H1 (cell line): ENCODE measurements at regions not wholly inside any gene's neighbourhood (a gene's known extent, or its start where the extent isn't known, plus 50 kb on each side); places are given as distances from the start of the nearest gene placed in this dataset.

ENCODE experiments used
- BRCA1 ChIP-seq: IDR thresholded peaks from 2 replicates; pipeline ENCODE4 v1.6.1; 2012; ENCODE audit warnings: low read depth, low read length, improper control_type of control experiment
- HDAC2 ChIP-seq, 2 experiments: fragments of 300-600 bp in 1 of 2; sonication (generic) in 1 of 2; IDR thresholded peaks; 2 replicates each; pipeline ENCODE4 v1.6.1; 2011 to 2012; ENCODE audit warnings: low read depth in 2 of 2, low read length in 2 of 2, mild to moderate bottlenecking in 2 of 2, moderate library complexity in 2 of 2, borderline replicate concordance in 1 of 2, inconsistent platforms in 1 of 2
- RFX5 ChIP-seq: IDR thresholded peaks from 2 replicates; pipeline ENCODE4 v1.6.1; 2011; ENCODE audit warnings: low read depth, low read length, improper control_type of control experiment, borderline replicate concordance
- SRF ChIP-seq: IDR thresholded peaks from 2 replicates; pipeline ENCODE4 v1.6.1; 2011; ENCODE audit warnings: mild to moderate bottlenecking, low read depth, low read length, moderate library complexity

DNA sequence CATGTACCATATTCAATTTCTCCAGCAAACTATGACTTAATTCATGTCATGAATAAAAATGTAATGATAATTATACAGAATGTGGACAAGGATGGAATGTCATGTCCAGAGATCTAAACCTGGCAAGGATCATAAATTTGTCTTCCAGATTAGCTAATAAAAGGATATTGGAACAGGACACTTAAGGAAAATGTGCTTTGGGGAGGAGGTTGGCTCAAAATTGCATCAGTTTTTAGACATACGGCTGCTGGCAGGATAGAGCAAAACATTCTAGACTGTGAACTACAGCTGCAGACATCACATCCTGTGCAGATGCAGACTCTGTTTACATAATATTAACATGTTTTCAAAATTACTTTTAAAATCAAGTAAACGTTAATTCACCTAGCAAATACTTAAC lies 248.4 kb downstream of the TLR4 start (continued):
- TF ChIP-seq BRCA1 (no peak), SRF (no peak), HDAC2 (IDR thresholded peaks at IDR 0.05; ENCODE audit: borderline replicate concordance in 1 of 2, low read depth in 2 of 2, low read length in 2 of 2) (no peak), RFX5 (no peak)
